Ishikawa (cell line): ENCODE measurements at regions not wholly inside any gene's neighbourhood (a gene's known extent, or its start where the extent isn't known, plus 50 kb on each side); places are given as distances from the start of the nearest gene placed in this dataset.

Source experiments
- CREB1 ChIP-seq: IDR thresholded peaks from 2 replicates; pipeline ENCODE4 v1.6.1; 2012; ENCODE audit warnings: low read depth
- EGR1 ChIP-seq: IDR thresholded peaks from 2 replicates; pipeline ENCODE4 v1.6.1; 2012
- EP300 ChIP-seq: IDR thresholded peaks from 2 replicates; pipeline ENCODE4 v1.6.1; 2012; ENCODE audit warnings: borderline replicate concordance
- FOXM1 ChIP-seq: IDR thresholded peaks from 2 replicates; pipeline ENCODE4 v1.6.1; 2012; ENCODE audit warnings: low read depth, borderline replicate concordance
- MAX ChIP-seq: IDR thresholded peaks from 2 replicates; pipeline ENCODE4 v1.6.1; 2012
- RAD21 ChIP-seq: IDR thresholded peaks from 2 replicates; pipeline ENCODE4 v1.6.1; 2012; ENCODE audit warnings: low read depth
- REST ChIP-seq: IDR thresholded peaks from 2 replicates; pipeline ENCODE4 v1.6.1; 2012; ENCODE audit warnings: low read depth, mild to moderate bottlenecking

- TF ChIP-seq EGR1 (no peak), FOXM1 (no peak), RAD21 (no peak), CREB1 (no peak), EP300 (no peak), REST (no peak), MAX (no peak)
These were observed 298.1 kb downstream of the CETN3 start for GRCh38 chr5:90111364-90112032.
